Limb (tissue), 2 donors: ENCODE measurements at regions not wholly inside any gene's neighbourhood (a gene's known extent, or its start where the extent isn't known, plus 50 kb on each side); places are given as distances from the start of the nearest gene placed in this dataset.

ENCODE experiments used
- DNase-seq, 2 donors: peaks; one replicate each; pipeline ENCODE4 v3.0.0-alpha.2; 2016; ENCODE audit errors: extremely low spot score in 2 of 2

- no peak for DNase-seq
These were observed 49.8 kb upstream of the ADORA2B start for GRCh38 chr17:15894913-15895658.
